ENCODE measurements at regions not wholly inside any gene's neighbourhood (a gene's known extent, or its start where the extent isn't known, plus 50 kb on each side); places are given as distances from the start of the nearest gene placed in this dataset.

- TF ChIP-seq RNF2 (IDR thresholded peaks at IDR 0.05; ENCODE audit: borderline replicate concordance, low read depth, low read length, missing control alignments, poor library complexity, severe bottlenecking) = no peak
- TF ChIP-seq CHD1 (IDR thresholded peaks at IDR 0.05; ENCODE audit: low read depth, low read length) = no peak
Observed at GRCh38 chr15:88976656-88977055, 63.5 kb upstream of the MFGE8 start (continued).

All from H1 (cell line).